ENCODE measurements at regions not wholly inside any gene's neighbourhood (a gene's known extent, or its start where the extent isn't known, plus 50 kb on each side); places are given as distances from the start of the nearest gene placed in this dataset.

DNA sequence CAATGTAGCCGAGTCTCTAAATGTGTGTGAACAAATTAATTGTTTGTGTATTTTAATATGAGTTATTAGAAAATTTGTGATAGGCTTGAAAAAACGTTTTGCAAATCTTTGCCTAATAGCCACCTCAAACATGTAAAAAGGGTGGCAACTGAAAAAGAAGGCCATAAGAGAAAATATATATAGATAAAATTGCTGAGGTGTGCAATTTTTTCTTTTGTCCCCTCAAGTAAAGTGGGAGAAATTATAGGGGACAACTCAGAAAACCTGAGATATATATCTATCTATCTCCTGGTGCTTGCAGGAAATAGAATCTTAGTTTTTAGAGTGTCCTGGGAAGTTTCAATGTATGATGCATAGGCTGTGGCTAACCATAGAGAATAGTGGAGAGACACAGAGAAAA, 201.4 kb upstream of the LRP1B start:
- TF ChIP-seq, protein P1, sequence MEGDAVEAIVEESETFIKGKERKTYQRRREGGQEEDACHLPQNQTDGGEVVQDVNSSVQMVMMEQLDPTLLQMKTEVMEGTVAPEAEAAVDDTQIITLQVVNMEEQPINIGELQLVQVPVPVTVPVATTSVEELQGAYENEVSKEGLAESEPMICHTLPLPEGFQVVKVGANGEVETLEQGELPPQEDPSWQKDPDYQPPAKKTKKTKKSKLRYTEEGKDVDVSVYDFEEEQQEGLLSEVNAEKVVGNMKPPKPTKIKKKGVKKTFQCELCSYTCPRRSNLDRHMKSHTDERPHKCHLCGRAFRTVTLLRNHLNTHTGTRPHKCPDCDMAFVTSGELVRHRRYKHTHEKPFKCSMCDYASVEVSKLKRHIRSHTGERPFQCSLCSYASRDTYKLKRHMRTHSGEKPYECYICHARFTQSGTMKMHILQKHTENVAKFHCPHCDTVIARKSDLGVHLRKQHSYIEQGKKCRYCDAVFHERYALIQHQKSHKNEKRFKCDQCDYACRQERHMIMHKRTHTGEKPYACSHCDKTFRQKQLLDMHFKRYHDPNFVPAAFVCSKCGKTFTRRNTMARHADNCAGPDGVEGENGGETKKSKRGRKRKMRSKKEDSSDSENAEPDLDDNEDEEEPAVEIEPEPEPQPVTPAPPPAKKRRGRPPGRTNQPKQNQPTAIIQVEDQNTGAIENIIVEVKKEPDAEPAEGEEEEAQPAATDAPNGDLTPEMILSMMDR (IDR thresholded peaks at IDR 0.05): no peak
- no peak for TF ChIP-seq POLR2A (IDR thresholded peaks at IDR 0.05)
